Kidney epithelial cell (primary cell): ENCODE measurements at regions not wholly inside any gene's neighbourhood (a gene's known extent, or its start where the extent isn't known, plus 50 kb on each side); places are given as distances from the start of the nearest gene placed in this dataset.

Source experiments
- DNase-seq: peaks from one replicate; pipeline ENCODE4 v3.0.0-alpha.2; 2010; ENCODE audit warnings: low read depth
- H3K27me3 ChIP-seq: 2 replicates; pipeline ENCODE4 v1.6.0; 2011; ENCODE audit warnings: low read length; ENCODE audit not compliant: control insufficient read depth, insufficient read depth
- H3K36me3 ChIP-seq: 2 replicates; pipeline ENCODE4 v1.5.1; 2011; ENCODE audit warnings: low read length; ENCODE audit not compliant: control insufficient read depth, insufficient read depth
- H3K4me3 ChIP-seq: 2 replicates; pipeline ENCODE4 v1.5.1; 2011; ENCODE audit warnings: low read depth, mild to moderate bottlenecking, control low read depth, low read length
- CTCF ChIP-seq: IDR thresholded peaks from 2 replicates; pipeline ENCODE4 v1.5.1; 2011; ENCODE audit warnings: mild to moderate bottlenecking, moderate library complexity, low read length, control low read depth, inconsistent platforms; ENCODE audit not compliant: insufficient read depth, poor library complexity, severe bottlenecking

- DNase-seq, result no peak
Measured at GRCh38 chr4:127151941-127152340, 480.8 kb upstream of the INTU start.

DNA sequence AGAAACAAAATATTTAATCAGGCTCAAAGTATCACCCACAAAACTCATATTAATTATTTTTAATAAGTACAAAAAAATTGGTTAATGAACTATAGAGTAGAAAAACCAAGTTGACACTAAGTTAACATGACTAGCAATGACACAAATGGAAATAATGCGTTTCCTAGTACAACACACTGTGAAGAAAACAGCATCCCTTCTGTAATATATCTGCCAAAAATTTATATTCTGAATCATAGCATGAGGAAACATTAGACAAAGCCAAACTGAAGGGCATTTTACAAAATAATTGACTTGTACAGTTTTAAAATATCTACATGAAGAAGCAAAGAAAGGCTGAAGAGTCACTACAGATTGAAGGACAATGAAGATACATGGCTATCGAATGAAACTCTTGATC is 477.6 kb upstream of the INTU start:
- no peak for TF ChIP-seq CTCF
- Histone ChIP-seq H3K4me3 (no peak overlapping the region), H3K36me3 (no peaks in the 10 kb centered on the region), H3K27me3 (no peaks in the 10 kb centered on the region)
- DNase-seq, result no peak

More at GRCh38 chr4:127151941-127152340, 480.8 kb upstream of the INTU start:
- TF ChIP-seq CTCF, result no peak
- H3K27me3 ChIP-seq, result no peaks in the 10 kb centered on the region
- H3K4me3 ChIP-seq, result no peak overlapping the region
- no peaks in the 10 kb centered on the region for H3K36me3 ChIP-seq

- Histone ChIP-seq H3K27me3 (no peaks in the 10 kb centered on the region), H3K4me3 (no peak overlapping the region), H3K36me3 (no peaks in the 10 kb centered on the region)
- no peak for TF ChIP-seq CTCF
- no peak for DNase-seq
Measured at GRCh38 chr4:127155555-127155954, 477.2 kb upstream of the INTU start.

DNA sequence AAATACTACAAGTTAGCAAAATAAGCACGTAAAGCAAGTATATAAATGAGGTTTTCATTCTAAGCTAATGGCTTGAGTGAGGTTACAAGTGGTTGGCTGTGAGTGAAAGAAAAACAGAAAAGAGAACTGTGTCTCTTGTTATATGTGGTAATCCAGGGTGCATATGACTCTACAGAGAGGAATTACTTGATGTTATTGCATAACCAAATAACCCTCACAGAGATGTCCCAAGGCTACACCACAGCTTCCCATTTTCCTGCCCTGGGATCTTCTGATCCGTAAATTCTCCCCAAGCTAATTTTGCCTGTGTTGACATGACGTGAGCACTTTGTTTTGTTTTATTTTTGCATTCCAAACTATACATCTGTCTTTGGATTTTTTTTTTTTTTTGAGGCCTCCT is 470.0 kb upstream of the INTU start:
- no peaks in the 10 kb centered on the region for H3K27me3 ChIP-seq
- TF ChIP-seq CTCF, result no peak
- no peaks in the 10 kb centered on the region for H3K36me3 ChIP-seq
- no peak overlapping the region for H3K4me3 ChIP-seq
- no peak for DNase-seq

GRCh38 chr4:127165971-127166370 is 466.8 kb upstream of the INTU start:
- no peak for TF ChIP-seq CTCF
- no peaks in the 10 kb centered on the region for H3K27me3 ChIP-seq
- H3K4me3 ChIP-seq, result no peak overlapping the region
- H3K36me3 ChIP-seq, result no peaks in the 10 kb centered on the region
- DNase-seq, result no peak

GRCh38 chr4:127174201-127174600 is 458.6 kb upstream of the INTU start:
- H3K36me3 ChIP-seq, result no peaks in the 10 kb centered on the region
- H3K4me3 ChIP-seq, result no peak overlapping the region
- no peak for TF ChIP-seq CTCF
- no peaks in the 10 kb centered on the region for H3K27me3 ChIP-seq
- no peak for DNase-seq
